ENCODE measurements at regions not wholly inside any gene's neighbourhood (a gene's known extent, or its start where the extent isn't known, plus 50 kb on each side); places are given as distances from the start of the nearest gene placed in this dataset.
"Not testable (repeated sequence)": the region's sequence is repeated elsewhere in the genome, so short reads cannot be mapped to it uniquely, and the experiment has no call there.

GRCh38 chr4:17231880-17232475 lies 279.9 kb downstream of the QDPR start:
- DNase-seq = not testable (repeated sequence)

DNA sequence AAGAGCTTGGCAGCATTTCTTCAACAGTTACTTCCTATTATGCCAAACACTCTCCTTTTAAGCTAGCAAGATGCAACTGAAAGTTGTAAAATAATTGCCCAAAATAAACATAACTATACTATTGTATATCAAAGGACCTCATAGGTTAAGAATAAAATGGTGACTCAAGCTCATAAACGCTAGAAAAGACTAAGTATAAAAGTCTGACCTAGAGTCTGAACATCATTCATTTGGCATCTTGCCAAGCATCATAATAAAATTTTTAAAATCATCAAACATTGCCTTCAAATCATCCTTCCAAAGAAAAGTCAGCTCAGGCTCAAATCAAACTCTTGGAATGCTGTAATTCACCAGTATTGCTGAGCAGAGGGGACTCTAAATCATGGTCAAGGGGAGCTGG lies 281.2 kb downstream of the QDPR start:
- no peak for DNase-seq

- no peak for DNase-seq
Observed at GRCh38 chr4:17220816-17221215, 291.1 kb downstream of the QDPR start.

GRCh38 chr4:17218786-17219185 lies 293.1 kb downstream of the QDPR start:
- no peak for DNase-seq

DNA sequence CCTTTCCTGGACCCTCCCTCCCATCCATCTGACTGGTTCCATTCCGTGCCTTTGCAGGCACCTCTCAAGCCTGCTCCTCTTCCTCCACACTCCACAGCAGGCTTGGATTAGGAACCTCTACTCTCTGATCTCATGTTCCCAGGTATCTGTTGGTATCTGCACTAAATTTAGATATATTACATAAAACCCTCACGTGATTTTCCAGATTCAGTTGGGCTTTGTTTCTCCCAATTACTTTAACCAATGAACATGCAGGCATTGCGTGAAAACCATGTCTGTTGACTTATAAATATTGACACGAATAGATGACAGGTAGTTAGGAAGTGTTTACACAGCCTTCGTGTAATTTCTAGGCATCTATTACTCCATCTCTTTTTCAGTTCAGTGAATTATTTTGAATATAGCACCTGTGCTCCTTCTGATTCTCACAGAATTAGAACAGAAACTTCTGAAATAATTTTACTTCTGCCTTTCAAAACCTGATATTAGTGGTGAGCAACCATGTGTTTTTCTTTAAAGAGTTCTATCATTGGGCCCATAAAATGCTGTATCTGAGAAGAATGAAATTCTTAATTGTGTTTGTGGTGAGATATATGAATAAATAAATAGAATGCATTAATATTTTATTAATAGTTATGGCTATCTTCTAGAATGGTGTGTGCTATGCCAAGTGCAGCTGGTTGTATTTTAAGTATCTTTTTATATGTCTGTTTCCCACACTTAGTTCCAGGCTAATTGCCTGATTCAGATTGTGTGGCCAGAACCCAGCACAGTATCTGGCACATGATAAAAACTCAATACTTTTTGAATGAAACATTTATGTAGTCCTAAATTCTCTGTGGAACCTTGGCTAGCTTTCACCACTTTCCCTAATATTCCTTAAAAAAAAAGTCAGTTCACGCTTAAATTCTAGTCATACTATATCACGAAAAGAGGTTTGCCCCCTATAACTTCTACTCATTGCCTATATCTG lies 304.8 kb downstream of the QDPR start:
- no peak for DNase-seq

DNA sequence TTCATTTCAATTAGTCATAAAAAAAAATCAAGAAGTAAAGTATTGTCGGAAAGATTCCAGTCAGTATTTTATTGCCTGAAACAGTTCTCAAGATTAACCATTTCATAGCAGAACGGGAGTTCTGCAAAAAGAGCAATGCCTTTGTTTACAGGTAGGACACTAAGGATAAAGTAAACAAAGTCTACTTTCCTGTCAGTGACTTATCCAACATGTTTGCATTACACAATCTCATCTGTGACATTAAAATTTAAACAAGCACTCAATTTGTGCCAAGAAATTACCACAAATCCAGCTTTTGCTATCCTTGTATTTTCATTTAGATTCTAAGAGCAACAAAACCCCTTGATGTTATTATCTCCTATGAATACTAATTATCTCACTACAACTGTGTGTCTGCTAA lies 306.5 kb upstream of the LDB2 start:
- no peak for DNase-seq

GRCh38 chr4:17203797-17204196 lies 305.4 kb upstream of the LDB2 start:
- DNase-seq = no peak

GRCh38 chr4:17197070-17197469 lies 298.6 kb upstream of the LDB2 start:
- no peak for DNase-seq

- DNase-seq = no peak
Observed at GRCh38 chr4:17195461-17196275, 297.2 kb upstream of the LDB2 start.

GRCh38 chr4:17194586-17194985 lies 296.1 kb upstream of the LDB2 start:
- no peak for DNase-seq

DNA sequence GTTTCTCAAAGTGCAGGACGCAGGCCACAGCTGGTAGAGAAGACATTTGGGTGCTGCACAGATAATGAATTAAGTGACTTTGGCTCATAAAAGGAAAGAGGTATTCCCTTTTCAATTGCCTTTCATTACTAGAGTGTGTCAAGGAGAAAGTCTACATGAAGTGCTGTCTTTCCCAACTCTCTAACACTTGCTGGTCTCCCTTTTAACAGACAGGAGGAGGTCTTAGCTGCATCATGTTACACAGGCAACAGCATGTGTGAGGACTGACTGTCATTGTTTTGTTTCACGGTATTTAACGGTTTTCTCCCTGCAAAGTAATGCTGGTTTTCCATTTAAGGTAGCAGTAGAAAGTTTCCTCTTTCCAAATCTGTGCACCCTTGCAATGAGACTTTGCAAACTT lies 291.3 kb upstream of the LDB2 start:
- DNase-seq = no peak

DNA sequence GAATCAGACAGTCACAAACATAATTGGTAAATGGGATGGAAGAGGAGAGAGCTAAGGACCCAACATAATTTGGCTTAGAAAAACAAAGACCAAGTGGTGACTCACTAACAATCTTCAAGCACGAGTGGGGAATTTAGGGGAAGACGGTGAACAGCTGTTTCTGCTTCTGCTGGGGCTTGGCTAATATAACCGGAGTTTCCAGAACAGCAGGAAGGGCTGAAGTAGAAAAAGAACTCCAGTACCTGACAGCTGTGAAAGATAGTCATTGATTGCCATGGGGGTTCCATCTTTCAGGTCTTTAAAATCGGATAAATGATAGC lies 290.9 kb upstream of the LDB2 start:
- no peak for DNase-seq

- DNase-seq = no peak
Observed at GRCh38 chr4:17188547-17189400, 290.3 kb upstream of the LDB2 start.

- no peak for DNase-seq
Observed at GRCh38 chr4:17188125-17188524, 289.7 kb upstream of the LDB2 start.

DNA sequence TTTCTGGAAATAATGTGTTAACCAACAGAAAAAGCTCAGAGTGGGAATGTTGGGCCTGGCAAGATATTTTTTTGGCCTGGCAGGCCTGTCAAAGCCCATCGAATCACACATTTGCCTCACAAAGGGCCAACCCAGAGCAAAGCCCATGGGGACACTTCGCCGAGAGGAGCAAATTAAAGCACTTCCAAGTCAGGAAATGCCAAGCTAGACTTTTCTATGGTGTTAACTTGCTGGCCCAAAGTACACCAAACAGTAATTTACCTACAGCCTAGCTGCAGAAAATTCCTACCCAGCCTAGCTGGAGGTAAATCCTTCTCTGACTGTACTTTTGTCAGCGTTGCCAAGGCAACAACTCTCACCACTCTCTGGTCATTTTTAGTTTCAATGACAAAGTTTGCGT lies 288.6 kb upstream of the LDB2 start:
- DNase-seq = no peak

- DNase-seq = no peak
Observed at GRCh38 chr4:17182888-17183287, 284.4 kb upstream of the LDB2 start.

DNA sequence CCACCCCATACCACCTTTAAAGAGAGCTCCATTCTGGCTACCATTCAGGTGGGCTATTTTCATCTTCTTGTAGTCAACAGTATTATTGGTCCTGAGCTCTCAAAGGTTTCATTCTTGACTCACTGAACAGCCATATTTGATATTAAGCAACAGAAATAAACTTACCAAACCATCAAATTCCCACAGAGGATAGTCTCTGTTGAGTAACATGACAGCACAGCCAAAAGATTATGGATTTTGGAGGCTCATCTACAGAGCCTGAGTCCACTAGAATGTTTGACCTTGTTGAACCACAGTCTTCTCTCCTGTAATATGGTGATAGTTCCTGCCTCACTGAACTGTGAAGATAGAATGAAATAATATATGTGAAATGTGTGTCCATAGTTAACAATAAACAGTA lies 276.3 kb upstream of the LDB2 start:
- no peak for DNase-seq

DNA sequence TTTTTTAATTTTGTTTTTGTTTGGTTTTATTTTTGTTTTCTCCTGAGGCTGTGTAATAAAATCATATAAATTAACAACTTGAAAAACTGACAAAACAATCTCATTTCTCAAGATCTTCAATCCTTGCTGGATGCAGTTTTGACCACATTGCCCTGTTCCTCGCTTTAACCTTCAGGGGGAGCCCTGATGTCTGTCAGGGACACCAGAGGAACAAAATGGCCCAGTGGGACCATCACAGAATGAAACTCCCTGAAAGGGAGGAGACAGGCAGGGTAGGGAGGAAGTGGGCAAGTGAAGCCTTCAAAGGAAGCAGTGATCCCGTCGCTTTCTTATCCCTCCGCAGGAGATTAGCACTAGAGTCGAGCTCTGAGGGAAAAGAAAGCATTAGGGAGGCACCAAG lies 274.9 kb upstream of the LDB2 start:
- DNase-seq = no peak

DNA sequence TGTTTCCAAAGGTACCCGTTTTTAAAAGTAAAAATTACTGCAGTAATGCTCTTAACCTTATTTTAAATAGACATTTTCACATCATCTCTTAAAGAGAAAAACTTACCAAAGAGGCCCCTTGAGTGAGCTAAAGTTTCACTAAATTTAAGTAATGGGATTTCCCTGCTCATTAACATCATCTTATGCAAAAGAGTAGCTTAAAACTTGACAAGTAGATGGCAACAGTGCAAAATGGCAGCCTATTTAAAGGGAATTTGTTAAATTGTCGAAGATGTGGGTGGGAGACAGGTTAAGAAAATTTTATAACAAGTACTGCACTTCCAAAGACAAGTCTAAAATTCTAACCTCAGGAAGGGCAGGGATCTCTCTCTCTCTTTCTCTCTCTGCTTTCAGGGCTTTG lies 271.7 kb upstream of the LDB2 start:
- no peak for DNase-seq

GRCh38 chr4:17169699-17170098 lies 271.3 kb upstream of the LDB2 start:
- DNase-seq = no peak

DNA sequence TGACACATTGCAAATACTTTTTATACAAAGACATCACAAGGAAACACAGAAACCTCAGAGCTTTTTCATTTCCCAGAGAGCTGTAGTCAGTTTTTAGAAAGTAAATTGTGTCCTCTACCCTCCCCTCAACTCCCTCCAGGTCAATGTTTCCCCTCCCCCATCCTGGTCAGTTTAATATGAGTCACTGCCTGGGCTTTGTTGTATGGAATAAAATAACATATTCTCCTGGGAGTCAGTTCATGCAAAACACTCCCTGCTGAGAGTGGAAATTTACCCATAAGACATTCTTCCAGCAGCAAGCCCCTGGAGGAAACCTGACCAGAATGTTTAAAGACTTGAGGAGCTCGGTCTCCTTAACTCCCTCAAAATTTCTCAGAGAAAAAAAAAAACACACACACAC lies 270.1 kb upstream of the LDB2 start:
- DNase-seq = no peak

DNA sequence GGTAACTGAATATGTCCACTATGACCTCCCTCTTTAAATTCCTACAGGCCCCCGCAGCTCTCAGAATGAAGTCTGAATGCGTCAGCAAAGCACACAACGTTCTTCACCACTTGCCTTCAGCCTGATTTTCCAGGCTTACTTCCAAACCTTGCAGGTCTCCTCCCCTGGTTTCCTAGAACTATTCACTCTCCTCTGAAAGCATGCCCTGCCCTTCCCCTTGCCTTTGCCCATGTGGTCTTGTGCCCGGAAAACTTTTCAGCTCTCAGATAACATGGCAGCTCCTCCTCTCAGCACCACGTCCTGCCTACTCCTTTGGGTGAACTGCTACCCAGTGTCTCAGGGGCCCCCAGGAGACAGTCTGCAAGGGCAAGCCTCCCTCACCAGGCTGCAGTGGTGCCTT lies 268.5 kb upstream of the LDB2 start:
- DNase-seq = no peak

DNA sequence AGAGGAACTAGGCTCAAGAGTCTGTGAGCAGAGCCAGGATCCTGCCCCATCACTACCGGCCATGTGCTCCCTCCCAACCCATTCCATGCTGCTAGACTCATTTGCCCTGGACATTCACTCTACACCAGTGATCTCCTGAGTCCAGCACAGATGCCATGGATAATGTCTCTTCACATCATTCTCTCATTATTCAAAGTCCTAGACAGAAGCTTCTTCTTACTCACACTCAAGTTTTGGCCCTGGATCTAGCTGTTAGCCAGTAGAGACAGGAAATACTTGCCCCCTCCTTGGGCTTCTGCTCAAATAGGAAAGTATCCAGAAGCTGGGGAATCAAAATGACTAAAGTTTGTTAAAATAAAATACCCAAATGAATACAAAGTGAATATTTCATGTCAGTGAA lies 266.8 kb upstream of the LDB2 start:
- DNase-seq = no peak

All from activated T-cell treated with anti-CD3 and anti-CD28 coated beads for 4 hours (primary cell).